Smooth muscle cell (in vitro differentiated cells): ENCODE measurements at regions not wholly inside any gene's neighbourhood (a gene's known extent, or its start where the extent isn't known, plus 50 kb on each side); places are given as distances from the start of the nearest gene placed in this dataset.
A peak's percentile ranks its signal among the peaks of the same experiment; 100 is the strongest.

Experiments
- DNase-seq: peaks from one replicate; lab custom pipeline; 2025; ENCODE audit not compliant: unreplicated experiment; lab: John Stamatoyannopoulos, UW
- H2AFZ ChIP-seq: fragments of 200-600 bp; sonication (generic); 2 replicates; pipeline ENCODE4 v1.6.0; 2016; ENCODE audit warnings: antibody characterized with exemption, low read depth, mild to moderate bottlenecking
- H3F3A ChIP-seq: fragments of 200-600 bp; sonication (generic); 2 replicates; pipeline ENCODE4 v1.6.0; 2017; ENCODE audit warnings: antibody characterized with exemption, low read depth
- H3K27ac ChIP-seq: fragments of 200-600 bp; sonication (generic); 2 replicates; pipeline ENCODE4 v1.5.1; 2016; ENCODE audit warnings: low read depth, mild to moderate bottlenecking
- H3K27me3 ChIP-seq: fragments of 200-600 bp; sonication (generic); 2 replicates; pipeline ENCODE4 v1.6.1; 2016; ENCODE audit warnings: low read depth, mild to moderate bottlenecking
- H3K36me3 ChIP-seq: fragments of 200-600 bp; sonication (generic); 2 replicates; pipeline ENCODE4 v1.5.1; 2016; ENCODE audit warnings: low read depth
- H3K4me1 ChIP-seq: fragments of 200-600 bp; sonication (generic); 2 replicates; pipeline ENCODE4 v1.5.1; 2016; ENCODE audit warnings: low read depth
- H3K4me2 ChIP-seq: fragments of 200-600 bp; sonication (generic); 2 replicates; pipeline ENCODE4 v1.6.0; 2016; ENCODE audit warnings: mild to moderate bottlenecking
- H3K4me3 ChIP-seq: fragments of 200-600 bp; sonication (generic); 2 replicates; pipeline ENCODE4 v1.5.1; 2016; ENCODE audit warnings: mild to moderate bottlenecking
- H3K79me2 ChIP-seq: fragments of 200-600 bp; sonication (generic); 2 replicates; pipeline ENCODE4 v1.6.0; 2016; ENCODE audit warnings: low read depth, mild to moderate bottlenecking
- H3K9ac ChIP-seq: fragments of 200-600 bp; sonication (generic); 2 replicates; pipeline ENCODE4 v1.6.0; 2016; ENCODE audit warnings: low read depth
- H3K9me3 ChIP-seq: fragments of 200-600 bp; sonication (generic); replicated peaks from 2 replicates; pipeline ENCODE4 v1.5.1; 2016; ENCODE audit warnings: low read depth
- H4K20me1 ChIP-seq: fragments of 200-600 bp; sonication (generic); 2 replicates; pipeline ENCODE4 v1.6.0; 2016; ENCODE audit warnings: low read depth
- WGBS: methylation state at CpG from one replicate; pipeline ENCODE4 v1.1.7; 2016; ENCODE audit warnings: low lambda C conversion rate; 5-methylcytosine and 5-hydroxymethylcytosine counted together
- TF ChIP-seq, protein P1 (sequence below): fragments of 200-600 bp; sonication (generic); IDR thresholded peaks from 2 replicates; pipeline ENCODE4 v1.5.1; 2017; ENCODE audit warnings: borderline replicate concordance, mild to moderate bottlenecking, antibody characterized with exemption; ENCODE audit not compliant: insufficient read depth, poor library complexity, severe bottlenecking

DNA sequence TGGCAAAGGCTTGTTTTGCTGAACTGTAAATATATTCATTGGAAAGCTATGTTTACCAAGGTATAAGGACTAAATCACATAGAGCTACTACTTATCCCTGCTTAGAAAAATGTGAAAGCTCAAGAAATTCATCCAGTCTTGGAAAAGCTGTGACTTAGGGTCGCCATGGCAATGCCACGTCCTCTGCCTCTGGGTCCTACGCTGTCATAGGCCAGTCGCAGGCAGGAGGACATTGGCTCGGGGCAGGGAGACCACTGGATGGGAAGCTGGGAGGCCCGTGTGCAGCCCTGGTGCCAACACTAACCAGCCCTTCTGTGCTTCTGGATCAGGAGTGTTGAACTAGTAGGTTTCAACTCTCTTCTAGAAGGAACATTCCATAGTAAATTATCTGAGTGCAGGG lies 67.3 kb upstream of the PDZD8 start:
- H3K9ac ChIP-seq = peak overlapping the region; percentile 87
- H2AFZ ChIP-seq = no peak overlapping the region
- TF ChIP-seq, protein P1, sequence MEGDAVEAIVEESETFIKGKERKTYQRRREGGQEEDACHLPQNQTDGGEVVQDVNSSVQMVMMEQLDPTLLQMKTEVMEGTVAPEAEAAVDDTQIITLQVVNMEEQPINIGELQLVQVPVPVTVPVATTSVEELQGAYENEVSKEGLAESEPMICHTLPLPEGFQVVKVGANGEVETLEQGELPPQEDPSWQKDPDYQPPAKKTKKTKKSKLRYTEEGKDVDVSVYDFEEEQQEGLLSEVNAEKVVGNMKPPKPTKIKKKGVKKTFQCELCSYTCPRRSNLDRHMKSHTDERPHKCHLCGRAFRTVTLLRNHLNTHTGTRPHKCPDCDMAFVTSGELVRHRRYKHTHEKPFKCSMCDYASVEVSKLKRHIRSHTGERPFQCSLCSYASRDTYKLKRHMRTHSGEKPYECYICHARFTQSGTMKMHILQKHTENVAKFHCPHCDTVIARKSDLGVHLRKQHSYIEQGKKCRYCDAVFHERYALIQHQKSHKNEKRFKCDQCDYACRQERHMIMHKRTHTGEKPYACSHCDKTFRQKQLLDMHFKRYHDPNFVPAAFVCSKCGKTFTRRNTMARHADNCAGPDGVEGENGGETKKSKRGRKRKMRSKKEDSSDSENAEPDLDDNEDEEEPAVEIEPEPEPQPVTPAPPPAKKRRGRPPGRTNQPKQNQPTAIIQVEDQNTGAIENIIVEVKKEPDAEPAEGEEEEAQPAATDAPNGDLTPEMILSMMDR = no peak
- no peaks in the 10 kb centered on the region for H4K20me1 ChIP-seq
- no peak for DNase-seq
- H3K79me2 ChIP-seq = no peaks in the 10 kb centered on the region
- peaks cover 7% of the 10 kb centered on the region for H3K4me1 ChIP-seq
- peak overlapping the region; percentile 61 for H3K4me2 ChIP-seq
- H3F3A ChIP-seq = peaks cover 18% of the 10 kb centered on the region
- H3K4me3 ChIP-seq = no peak overlapping the region
- no peaks in the 10 kb centered on the region for H3K9me3 ChIP-seq
- no peaks in the 10 kb centered on the region for H3K36me3 ChIP-seq
- no peaks in the 10 kb centered on the region for H3K27me3 ChIP-seq
- H3K27ac ChIP-seq = peak overlapping the region; percentile 95
- WGBS = 52% methylated on average over 6 of the region's 6 CpGs

DNA sequence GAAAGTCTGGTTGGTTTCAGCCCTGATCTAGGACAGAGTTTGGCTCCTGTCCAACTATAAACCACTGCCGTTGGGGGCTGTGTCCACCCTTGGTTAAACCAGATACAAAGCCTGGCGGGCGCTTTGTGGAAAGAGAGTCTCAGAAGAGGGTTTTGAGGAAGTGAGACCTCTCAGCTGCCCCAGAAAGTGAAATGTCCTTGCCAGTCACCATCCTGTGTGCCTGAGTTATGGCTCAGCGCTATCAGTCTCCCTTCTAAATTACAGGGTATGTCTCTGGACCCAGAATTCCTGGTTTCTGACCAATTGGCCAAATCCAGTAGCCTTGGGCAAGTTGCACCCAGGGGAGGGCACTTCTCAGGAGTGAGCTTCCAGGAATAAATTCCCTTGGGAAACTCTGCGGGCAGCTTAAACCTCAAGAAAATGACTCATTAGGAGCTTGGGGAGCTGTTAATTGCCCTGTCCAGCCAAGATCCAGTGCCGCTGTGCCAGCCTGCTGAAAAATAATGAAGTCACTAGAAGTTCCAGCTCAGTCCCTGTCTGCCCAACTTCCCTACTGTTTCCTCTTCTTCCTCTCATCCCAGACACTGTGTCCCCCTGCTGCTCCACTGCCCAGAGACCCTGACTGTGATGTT lies 66.7 kb upstream of the PDZD8 start:
- Histone ChIP-seq H3K9ac (peak overlapping the region; percentile 87), H3K9me3 (no peaks in the 10 kb centered on the region), H3K4me3 (no peak overlapping the region), H2AFZ (no peak overlapping the region), H3F3A (peaks cover 18% of the 10 kb centered on the region), H4K20me1 (no peaks in the 10 kb centered on the region), H3K36me3 (no peaks in the 10 kb centered on the region), H3K27ac (peak overlapping the region; percentile 95), H3K4me1 (peaks cover 7% of the 10 kb centered on the region), H3K4me2 (peak overlapping the region; percentile 77), H3K27me3 (no peaks in the 10 kb centered on the region), H3K79me2 (no peaks in the 10 kb centered on the region)
- WGBS = 30% methylated on average over 6 of the region's 6 CpGs
- TF ChIP-seq, protein P1 = no peak
- no peak for DNase-seq

DNA sequence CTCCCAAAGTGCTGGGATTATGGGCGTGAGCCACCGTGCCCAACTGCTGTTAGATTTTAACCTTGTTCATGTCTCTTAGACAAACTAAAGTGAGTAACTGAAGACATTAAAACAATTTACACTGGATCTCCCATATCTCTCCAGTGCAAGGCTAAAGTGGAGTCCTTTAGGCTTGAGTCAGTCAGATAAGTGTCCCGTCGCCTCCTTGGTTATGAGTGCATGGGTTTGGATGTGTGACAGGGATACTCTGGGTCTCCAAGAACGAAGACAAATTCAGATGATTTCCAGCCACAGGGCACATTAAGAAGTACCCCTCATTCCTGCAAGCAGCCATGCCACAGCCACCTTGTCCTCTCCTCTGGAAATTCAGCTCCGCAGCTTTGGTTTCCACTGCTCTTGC lies 66.1 kb upstream of the PDZD8 start:
- Histone ChIP-seq H3K36me3 (no peaks in the 10 kb centered on the region), H3K27me3 (no peaks in the 10 kb centered on the region), H3F3A (peaks cover 18% of the 10 kb centered on the region), H3K4me3 (no peak overlapping the region), H3K9me3 (no peaks in the 10 kb centered on the region), H3K79me2 (no peaks in the 10 kb centered on the region), H3K4me2 (peak overlapping the region; percentile 77), H3K9ac (peak overlapping the region; percentile 16), H4K20me1 (no peaks in the 10 kb centered on the region), H3K27ac (peak overlapping the region; percentile 95), H2AFZ (no peak overlapping the region), H3K4me1 (peaks cover 7% of the 10 kb centered on the region)
- TF ChIP-seq, protein P1 = no peak
- 41% methylated on average over 6 of the region's 6 CpGs for whole genome bisulfite sequencing
- DNase-seq = no peak
